ENCODE measurements at regions not wholly inside any gene's neighbourhood (a gene's known extent, or its start where the extent isn't known, plus 50 kb on each side); places are given as distances from the start of the nearest gene placed in this dataset.

DNA sequence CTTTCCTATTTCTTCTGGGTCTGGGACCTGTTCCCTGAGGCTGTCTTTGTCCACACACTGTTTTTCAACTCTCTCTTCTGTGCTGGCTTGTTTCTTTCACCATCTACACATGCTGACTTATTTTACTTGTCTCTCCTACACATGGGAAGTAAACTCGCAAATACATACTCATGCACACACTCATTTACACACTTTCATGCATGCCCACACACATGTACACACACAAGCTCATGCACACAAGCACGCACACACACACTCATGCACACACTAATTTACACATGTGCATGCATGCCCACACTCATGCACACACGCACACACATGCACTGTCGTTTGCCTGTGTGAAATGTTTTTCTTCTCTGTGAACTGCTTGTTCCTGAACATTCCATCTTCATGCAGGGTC, 169.0 kb downstream of the IRX2 start:
- H3K27ac ChIP-seq: no peak overlapping the region
- H3K27me3 ChIP-seq: no peaks in the 10 kb centered on the region
- ATAC-seq (no peak), DNase-seq (no peak)
- H3K36me3 ChIP-seq: no peaks in the 10 kb centered on the region
- in situ Hi-C loops (cut with MboI; ENCODE audit: low sequenced_read_pairs in 4 of 4) (no loop called here), intact Hi-C loops (cut with DNase I; ENCODE audit: low total_unique reads) (no loop called here)
- no peaks in the 10 kb centered on the region for H3K9me3 ChIP-seq
- H3K4me1 ChIP-seq: no peaks in the 10 kb centered on the region
- TF ChIP-seq CTCF (IDR thresholded peaks at IDR 0.05 in 4 of 5, conservative IDR thresholded peaks at IDR 0.05 in 1 of 5) (no peak), POLR2A (IDR thresholded peaks at IDR 0.05) (no peak)
- H3K4me3 ChIP-seq: no peak overlapping the region

DNA sequence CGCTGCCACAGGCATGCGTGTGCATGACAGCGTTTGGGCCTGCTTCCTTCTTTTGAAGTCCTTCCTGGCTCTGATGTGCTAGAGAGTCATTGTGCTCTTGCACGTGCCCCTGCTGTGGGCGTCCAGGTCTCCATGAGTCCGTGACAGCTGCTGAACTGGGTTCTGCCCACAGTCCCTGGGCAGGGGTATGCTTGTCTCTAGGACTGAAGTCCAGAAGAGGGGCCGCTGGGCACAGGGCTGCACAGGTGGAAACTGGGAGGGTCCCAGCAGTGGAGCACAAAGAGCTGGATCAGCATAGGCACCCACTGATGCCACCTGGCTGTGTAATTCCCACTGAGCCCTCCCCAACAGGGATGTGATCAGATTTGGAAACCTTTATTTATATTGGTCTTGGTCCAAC, 169.4 kb downstream of the IRX2 start:
- no peak for ATAC-seq
- Histone ChIP-seq H3K36me3 (no peaks in the 10 kb centered on the region), H3K27ac (no peak overlapping the region), H3K9me3 (no peaks in the 10 kb centered on the region), H3K4me3 (no peak overlapping the region), H3K27me3 (no peaks in the 10 kb centered on the region), H3K4me1 (no peaks in the 10 kb centered on the region)
- in situ Hi-C loops (cut with MboI; ENCODE audit: low sequenced_read_pairs in 4 of 4): no loop called here
- intact Hi-C loops (cut with DNase I; ENCODE audit: low total_unique reads): no loop called here
- DNase-seq: no peak
- no peak for TF ChIP-seq POLR2A (IDR thresholded peaks at IDR 0.05)

- no peaks in the 10 kb centered on the region for H3K4me1 ChIP-seq
- ATAC-seq: no peak
- no peak overlapping the region for H3K27ac ChIP-seq
- H3K36me3 ChIP-seq: no peaks in the 10 kb centered on the region
- TF ChIP-seq POLR2A (IDR thresholded peaks at IDR 0.05) (no peak), CTCF (IDR thresholded peaks at IDR 0.05 in 4 of 5, conservative IDR thresholded peaks at IDR 0.05 in 1 of 5) (no peak)
- no peaks in the 10 kb centered on the region for H3K9me3 ChIP-seq
- DNase-seq: no peak
- no peak overlapping the region for H3K4me3 ChIP-seq
- in situ Hi-C loops (cut with MboI; ENCODE audit: low sequenced_read_pairs in 4 of 4) (no loop called here), intact Hi-C loops (cut with DNase I; ENCODE audit: low total_unique reads) (no loop called here)
- no peaks in the 10 kb centered on the region for H3K27me3 ChIP-seq
Measured at GRCh38 chr5:2581418-2581817, 170.1 kb downstream of the IRX2 start.

DNA sequence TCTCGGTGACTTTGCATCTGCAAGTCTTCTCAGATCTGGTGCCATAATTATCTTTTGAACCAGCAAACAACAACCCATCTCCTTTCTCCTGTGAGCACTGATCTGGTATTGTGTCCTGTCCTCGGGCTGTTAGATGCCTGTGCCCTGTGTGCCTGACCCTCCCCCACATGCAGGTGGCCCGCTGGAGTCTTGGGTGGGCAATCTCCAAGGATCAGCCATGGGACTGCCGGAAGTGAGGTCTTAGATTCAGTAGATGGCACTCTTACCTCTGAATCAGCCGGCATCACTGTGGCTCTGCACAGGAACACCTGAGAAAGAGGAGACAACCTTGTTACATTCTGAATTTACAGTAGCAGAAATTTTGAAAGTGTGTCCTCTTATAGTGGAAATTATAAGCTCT, 172.4 kb downstream of the IRX2 start:
- TF ChIP-seq POLR2A (IDR thresholded peaks at IDR 0.05): no peak
- no peak for TF ChIP-seq CTCF (IDR thresholded peaks at IDR 0.05 in 4 of 5, conservative IDR thresholded peaks at IDR 0.05 in 1 of 5)
- H3K4me1 ChIP-seq: no peaks in the 10 kb centered on the region
- no peak overlapping the region for H3K4me3 ChIP-seq
- ATAC-seq (no peak), DNase-seq (no peak)
- H3K27me3 ChIP-seq: no peaks in the 10 kb centered on the region
- in situ Hi-C loops (cut with MboI; ENCODE audit: low sequenced_read_pairs in 4 of 4): no loop called here
- no peak overlapping the region for H3K27ac ChIP-seq
- intact Hi-C loops (cut with DNase I; ENCODE audit: low total_unique reads): no loop called here
- H3K36me3 ChIP-seq: no peaks in the 10 kb centered on the region
- H3K9me3 ChIP-seq: no peaks in the 10 kb centered on the region

DNA sequence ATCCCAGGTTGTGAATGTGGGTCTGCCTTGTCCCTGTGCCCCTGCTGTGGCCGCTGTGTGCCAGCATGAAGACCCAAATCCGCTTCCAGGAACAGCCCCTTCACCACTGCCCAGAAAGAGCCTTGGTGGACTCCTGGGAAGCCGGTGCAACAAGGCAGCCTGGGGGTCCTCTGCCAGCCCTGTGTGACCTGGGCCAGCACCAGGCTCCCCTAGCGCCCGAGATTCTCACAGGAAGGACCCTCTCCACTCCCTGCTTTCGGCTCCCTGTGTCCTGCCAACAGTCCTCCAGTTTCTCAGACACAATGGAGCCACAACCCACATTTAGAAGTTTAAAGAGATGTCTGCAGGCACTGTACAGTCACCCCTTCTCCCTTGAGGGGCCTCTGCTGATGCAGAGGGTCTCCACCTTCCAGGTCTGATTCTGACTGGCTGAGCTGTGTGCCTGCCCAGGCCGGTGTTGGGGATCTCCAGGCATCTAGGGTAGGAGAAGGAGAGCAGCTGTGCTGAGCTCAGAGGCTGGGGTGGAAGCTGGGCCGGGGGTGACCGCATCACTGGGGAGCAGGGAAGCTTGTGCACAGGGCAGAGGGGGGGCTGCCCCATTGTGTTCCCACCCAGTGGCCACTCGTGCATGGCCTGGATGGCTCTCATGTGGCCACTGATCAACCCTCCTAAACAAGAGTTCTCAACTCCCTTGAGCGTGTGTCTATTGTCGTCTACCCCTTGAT, 174.0 kb downstream of the IRX2 start:
- H3K4me1 ChIP-seq: no peaks in the 10 kb centered on the region
- intact Hi-C loops (cut with DNase I; ENCODE audit: low total_unique reads) (no loop called here), in situ Hi-C loops (cut with MboI; ENCODE audit: low sequenced_read_pairs in 4 of 4) (no loop called here)
- H3K4me3 ChIP-seq: no peak overlapping the region
- no peak overlapping the region for H3K27ac ChIP-seq
- no peak for TF ChIP-seq CTCF (IDR thresholded peaks at IDR 0.05 in 4 of 5, conservative IDR thresholded peaks at IDR 0.05 in 1 of 5)
- no peak for TF ChIP-seq POLR2A (IDR thresholded peaks at IDR 0.05)
- H3K27me3 ChIP-seq: no peaks in the 10 kb centered on the region
- DNase-seq: no peak
- H3K9me3 ChIP-seq: no peaks in the 10 kb centered on the region
- no peaks in the 10 kb centered on the region for H3K36me3 ChIP-seq
- ATAC-seq: no peak
